ENCODE measurements at regions not wholly inside any gene's neighbourhood (a gene's known extent, or its start where the extent isn't known, plus 50 kb on each side); places are given as distances from the start of the nearest gene placed in this dataset.
"Not testable (repeated sequence)": the region's sequence is repeated elsewhere in the genome, so short reads cannot be mapped to it uniquely, and the experiment has no call there.

DNA sequence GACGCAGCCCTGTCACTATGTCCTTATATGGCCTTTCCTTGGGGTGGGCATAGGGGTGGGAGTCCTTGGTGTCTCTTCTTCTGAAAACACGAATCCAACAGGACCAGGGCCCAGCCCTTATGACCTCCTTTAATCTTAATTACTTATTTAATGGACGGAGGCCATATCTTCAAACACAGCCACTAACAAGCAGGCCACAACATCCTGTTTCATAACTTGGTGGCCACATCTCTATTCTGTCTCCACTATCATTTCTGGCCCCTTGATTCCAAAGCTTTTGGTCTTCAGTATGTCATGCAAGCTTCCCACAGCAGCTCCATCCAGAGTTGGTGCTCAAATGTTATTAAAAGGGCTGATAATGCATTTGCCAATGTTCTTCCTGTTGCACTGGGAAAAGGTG lies 287.3 kb upstream of the SMIM21 start:
- no peak for DNase-seq

GRCh38 chr18:75712124-75712867 lies 284.8 kb upstream of the SMIM21 start:
- DNase-seq = not testable (repeated sequence)

DNA sequence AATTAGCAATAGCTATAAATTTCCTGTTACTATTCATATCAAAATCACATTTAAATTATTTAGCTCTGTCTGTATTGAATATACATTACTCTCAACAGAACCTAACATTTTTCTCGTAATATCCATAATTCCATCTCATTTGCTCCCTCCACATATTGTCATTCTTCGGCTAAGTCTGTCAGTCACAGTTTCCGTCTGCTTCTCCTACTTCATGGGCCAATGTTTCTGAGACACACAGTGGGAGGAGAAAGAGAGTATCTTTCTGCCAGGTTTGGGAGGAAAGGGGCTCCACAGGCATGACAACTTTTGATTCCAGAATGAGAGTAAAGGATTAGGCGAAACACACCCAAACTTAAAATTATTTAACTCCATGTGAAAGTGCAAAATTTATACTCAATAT lies 273.1 kb upstream of the SMIM21 start:
- DNase-seq = no peak

DNA sequence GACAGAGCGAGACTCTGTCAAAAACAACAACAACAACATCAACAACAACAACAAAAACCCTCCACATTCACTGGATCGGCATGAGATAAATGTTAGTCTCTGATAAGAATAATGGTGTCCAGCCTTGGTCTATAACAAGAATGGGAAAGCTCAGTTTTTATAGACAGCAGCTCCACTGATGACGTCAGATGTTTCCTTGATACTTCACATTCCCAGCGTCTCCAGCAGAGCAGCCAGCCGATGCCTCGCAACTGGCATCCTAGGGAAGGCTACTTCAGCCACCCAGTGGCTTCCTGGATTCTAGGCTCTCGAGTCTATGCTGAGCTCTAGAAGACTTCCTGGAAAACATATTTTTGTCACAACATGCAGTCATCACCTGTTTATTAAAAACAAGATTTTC lies 271.4 kb upstream of the SMIM21 start:
- no peak for DNase-seq

DNA sequence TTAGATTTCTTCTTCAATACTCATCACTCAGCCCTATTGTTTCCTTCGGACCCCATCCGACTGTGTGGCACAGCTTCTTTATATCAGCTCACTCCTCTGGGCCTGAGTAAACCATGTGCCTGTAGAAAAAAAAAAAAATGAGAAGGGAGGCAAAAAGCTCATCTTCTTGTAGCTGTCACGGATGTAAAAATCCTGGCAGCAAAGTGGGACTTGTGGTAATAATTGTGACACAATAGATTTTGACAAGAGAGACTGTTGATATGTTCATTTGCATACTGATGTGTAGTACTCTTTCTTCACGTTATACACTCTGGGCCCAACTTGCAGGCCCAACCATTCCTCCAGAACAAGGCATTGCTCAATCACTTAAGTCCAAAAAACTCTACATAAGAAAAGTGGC lies 270.0 kb upstream of the SMIM21 start:
- DNase-seq = no peak

GRCh38 chr18:75696391-75696790 lies 268.9 kb upstream of the SMIM21 start:
- no peak for DNase-seq

DNA sequence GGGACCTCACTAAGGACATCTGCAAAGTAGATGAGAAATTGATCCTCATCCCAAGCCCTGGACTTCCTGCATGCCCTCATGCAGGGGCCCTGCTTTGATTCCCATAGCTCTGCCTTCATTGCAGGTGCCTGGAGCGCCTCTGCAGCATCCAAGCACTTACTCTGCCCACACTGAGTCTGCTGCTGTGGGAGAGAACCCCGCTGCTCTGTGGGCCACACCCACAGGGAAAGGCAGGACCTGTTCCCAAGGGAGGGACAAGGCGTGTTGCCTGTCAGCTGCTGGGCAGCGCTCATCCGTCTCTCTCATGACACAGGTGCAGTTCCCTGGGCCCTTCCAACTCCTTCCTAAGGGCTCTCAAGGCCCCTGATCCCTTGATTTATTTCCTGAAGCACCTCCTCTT lies 266.8 kb upstream of the SMIM21 start:
- DNase-seq = no peak

- DNase-seq = no peak
Observed at GRCh38 chr18:75691483-75691882, 264.0 kb upstream of the SMIM21 start.

- DNase-seq = not testable (repeated sequence)
Observed at GRCh38 chr18:75690283-75690682, 262.8 kb upstream of the SMIM21 start.

DNA sequence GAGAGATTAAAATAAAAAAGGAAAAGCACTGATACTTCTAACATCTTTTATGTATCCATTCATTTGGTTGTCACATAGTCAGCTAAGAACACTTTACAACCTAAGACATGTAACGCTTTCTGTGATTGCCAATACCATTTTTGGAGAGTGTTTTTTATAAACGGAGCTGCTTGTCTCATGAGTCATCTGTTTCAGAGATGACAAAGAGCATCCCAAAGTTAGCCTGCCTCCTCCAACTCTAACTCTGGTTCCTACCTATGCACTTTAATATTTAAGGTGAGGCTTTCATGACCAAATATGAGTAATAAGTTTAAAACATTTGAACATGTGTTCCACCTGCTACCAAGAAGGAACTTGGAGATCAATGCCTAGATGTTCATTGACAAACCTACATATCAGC lies 260.1 kb upstream of the SMIM21 start:
- DNase-seq = no peak

DNA sequence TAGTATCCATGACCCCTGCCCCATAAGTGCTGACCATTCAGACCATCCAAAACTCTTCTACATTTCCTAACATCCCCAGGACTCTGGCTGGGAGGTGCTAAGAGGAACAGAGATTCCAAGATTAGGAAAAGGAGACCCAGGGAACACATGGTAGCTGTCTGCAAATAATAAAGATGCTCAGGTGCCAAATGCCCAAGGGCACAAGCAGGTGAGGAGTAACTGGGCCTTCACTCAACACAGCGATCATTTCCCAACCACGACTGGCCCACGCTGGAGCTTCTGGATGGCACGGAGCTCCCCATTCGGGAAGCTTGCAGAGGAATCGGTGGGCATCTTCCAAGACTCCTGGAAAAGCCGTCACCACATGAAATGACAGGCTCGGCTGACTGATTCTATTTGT lies 255.9 kb upstream of the SMIM21 start:
- no peak for DNase-seq

- no peak for DNase-seq
Observed at GRCh38 chr18:75681538-75682115, 254.1 kb upstream of the SMIM21 start.

- no peak for DNase-seq
Observed at GRCh38 chr18:75679331-75679730, 251.8 kb upstream of the SMIM21 start.

GRCh38 chr18:75678627-75679026 lies 251.1 kb upstream of the SMIM21 start:
- DNase-seq = no peak

GRCh38 chr18:75677696-75678455 lies 250.4 kb upstream of the SMIM21 start:
- DNase-seq = no peak

DNA sequence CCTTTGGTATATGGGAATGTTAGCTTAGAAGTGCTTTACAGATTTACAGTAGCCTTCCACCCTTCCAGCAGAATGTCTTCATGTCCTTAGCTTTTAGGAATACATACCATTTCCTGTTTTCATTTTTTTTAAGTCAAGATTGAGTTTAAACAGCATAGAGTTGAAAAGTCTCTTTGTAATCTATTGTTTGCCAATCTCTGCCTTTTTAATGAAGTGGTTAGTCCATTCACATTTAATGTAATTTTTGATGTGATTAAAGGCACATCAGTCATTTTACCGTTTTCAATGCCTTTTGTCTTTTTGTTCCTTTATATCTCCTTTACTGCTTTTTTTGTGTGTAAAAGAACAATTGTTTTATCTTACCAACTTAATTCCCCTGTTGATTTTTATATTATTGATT lies 233.4 kb upstream of the SMIM21 start:
- no peak for DNase-seq

- no peak for DNase-seq
Observed at GRCh38 chr18:75659535-75660023, 232.1 kb upstream of the SMIM21 start.

DNA sequence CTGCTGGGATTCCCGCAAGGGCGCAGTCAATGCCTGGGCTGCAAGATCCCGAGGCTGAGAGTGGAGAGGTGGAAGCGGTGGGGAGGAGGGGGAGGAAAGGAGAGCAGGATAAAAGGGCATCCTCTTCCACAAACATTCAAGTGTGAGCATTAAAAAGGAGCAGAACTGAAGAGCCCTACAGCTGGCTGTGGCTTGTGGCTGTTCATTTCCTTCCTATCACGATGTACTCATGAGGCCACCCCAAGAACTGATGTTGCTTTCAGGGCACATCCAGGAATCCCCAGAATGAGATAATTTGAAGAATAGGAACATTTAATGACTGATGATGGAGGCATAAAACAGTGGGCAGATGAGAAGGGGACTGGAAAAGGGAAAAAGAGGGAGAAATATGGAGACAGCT lies 230.8 kb upstream of the SMIM21 start:
- DNase-seq = no peak

- no peak for DNase-seq
Observed at GRCh38 chr18:75656563-75657247, 229.2 kb upstream of the SMIM21 start.

DNA sequence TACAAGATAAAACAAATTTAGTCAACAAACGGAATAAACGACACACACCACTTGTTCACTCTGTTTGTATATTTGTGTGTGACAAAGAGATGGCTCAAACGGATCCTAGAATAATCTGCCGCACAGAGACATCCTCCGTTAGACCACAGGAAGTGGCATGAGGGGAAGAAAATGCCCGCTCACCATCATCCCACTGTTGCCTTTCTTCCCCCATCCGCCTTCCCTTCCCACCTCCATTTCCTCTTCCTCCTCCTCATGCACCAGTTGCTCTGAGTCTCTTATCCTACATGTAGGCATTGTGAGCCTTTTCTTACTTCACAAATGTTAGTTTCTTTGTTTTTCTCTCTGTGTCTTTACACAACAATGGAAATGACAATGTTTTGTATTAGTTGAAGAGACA lies 228.5 kb upstream of the SMIM21 start:
- DNase-seq = no peak

DNA sequence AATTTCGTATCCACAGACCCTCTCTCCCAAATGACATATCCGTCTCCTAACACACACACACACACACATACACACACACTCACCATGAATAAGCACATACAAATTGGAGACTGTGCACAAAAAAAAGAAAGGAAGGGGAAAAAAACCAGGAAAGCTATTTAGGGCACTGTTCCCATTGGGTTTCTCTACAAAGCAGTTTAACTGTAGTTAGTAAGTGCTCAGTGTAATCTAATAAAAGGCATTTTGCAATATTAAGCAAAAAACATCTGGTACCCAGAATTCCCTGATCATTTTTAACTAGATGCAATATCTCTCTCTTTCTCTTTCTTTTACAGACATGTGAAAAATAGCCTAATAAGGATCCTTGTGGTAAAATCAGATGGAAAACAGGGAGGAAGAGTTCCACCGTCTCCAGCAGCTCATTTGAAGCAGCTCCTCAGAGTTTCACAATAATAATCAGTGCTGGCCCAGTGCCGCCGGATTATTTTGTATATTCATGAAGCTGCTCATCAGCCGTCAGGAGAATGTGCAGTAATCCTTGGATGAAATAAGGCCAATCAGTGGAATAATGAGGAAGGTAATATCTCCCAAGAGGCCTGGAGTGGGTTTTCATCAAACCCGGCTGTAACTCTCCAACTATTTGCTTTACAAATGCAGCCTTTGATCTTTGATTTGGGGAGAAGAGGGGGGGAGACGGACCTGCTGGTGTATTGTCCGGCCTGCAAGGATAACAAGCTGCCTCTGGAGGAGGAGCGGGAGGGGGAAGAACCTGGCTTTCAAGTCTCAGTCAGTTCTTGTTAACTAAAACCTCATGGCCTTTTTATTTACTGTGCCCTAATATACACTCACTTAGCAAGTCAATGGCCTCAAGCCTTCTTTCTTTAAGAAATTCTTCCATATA lies 227.6 kb upstream of the SMIM21 start:
- no peak for DNase-seq

- no peak for DNase-seq
Observed at GRCh38 chr18:75654386-75654785, 226.9 kb upstream of the SMIM21 start.
